Hippocampal formation (tissue), 2 donors: ENCODE measurements at regions not wholly inside any gene's neighbourhood (a gene's known extent, or its start where the extent isn't known, plus 50 kb on each side); places are given as distances from the start of the nearest gene placed in this dataset.
A peak's percentile ranks its signal among the peaks of the same experiment; 100 is the strongest.

Source experiments
- DNase-seq, 2 donors: peaks; one replicate each; lab custom pipeline; 2025; lab: John Stamatoyannopoulos, UW

- DNase-seq: no peak
These were observed 246.7 kb upstream of the MARCKS start for GRCh38 chr6:113610377-113610988.

- DNase-seq: no peak
These were observed 240.4 kb upstream of the MARCKS start for GRCh38 chr6:113616701-113617274.

- DNase-seq: no peak
These were observed 238.1 kb upstream of the MARCKS start for GRCh38 chr6:113619077-113619476.

GRCh38 chr6:113620386-113620785 lies 236.8 kb upstream of the MARCKS start:
- no peak for DNase-seq

GRCh38 chr6:113622254-113622653 lies 234.9 kb upstream of the MARCKS start:
- no peak for DNase-seq

GRCh38 chr6:113623129-113623528 lies 234.0 kb upstream of the MARCKS start:
- no peak for DNase-seq

- no peak for DNase-seq
These were observed 231.3 kb upstream of the MARCKS start for GRCh38 chr6:113625850-113626249.

GRCh38 chr6:113626475-113626874 lies 230.7 kb upstream of the MARCKS start:
- DNase-seq: no peak

GRCh38 chr6:113627480-113627879 lies 229.7 kb upstream of the MARCKS start:
- no peak for DNase-seq

GRCh38 chr6:113629256-113629655 lies 227.9 kb upstream of the MARCKS start:
- DNase-seq: no peak

GRCh38 chr6:113629975-113630737 lies 227.0 kb upstream of the MARCKS start:
- DNase-seq: no peak

- DNase-seq: peak in 1 of 2 donors; percentile 5
These were observed 226.2 kb upstream of the MARCKS start for GRCh38 chr6:113630738-113631535.

GRCh38 chr6:113631666-113632065 lies 225.5 kb upstream of the MARCKS start:
- no peak for DNase-seq

- no peak for DNase-seq
These were observed 224.8 kb upstream of the MARCKS start for GRCh38 chr6:113632220-113632864.

GRCh38 chr6:113633638-113634037 lies 223.5 kb upstream of the MARCKS start:
- DNase-seq: no peak

- no peak for DNase-seq
These were observed 222.6 kb upstream of the MARCKS start for GRCh38 chr6:113634352-113635163.

GRCh38 chr6:113635222-113635986 lies 221.7 kb upstream of the MARCKS start:
- no peak for DNase-seq

GRCh38 chr6:113636357-113636824 lies 220.8 kb upstream of the MARCKS start:
- DNase-seq: no peak

GRCh38 chr6:113640051-113640450 lies 217.1 kb upstream of the MARCKS start:
- DNase-seq: no peak
